ENCODE measurements at regions not wholly inside any gene's neighbourhood (a gene's known extent, or its start where the extent isn't known, plus 50 kb on each side); places are given as distances from the start of the nearest gene placed in this dataset.

DNA sequence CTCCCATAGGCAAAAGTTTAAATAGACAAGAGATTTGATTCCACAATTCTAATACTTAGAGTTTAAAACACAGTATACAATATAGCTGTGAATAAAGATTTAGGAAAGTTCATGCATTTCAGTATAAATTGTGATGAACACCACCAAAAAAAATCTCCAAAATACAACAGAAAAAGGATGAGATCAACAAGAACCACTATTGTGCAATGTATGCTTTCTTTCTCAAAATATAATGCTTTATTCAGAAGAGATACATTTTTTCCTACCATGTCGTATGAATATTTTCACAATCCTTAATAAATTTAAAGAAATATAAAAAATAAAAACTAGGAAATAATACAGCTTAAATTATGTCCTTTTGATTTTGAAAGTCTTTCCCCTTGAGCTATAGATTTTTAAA, 1309.2 kb downstream of the MRPL39 start:
- DNase-seq, result no peak

DNA sequence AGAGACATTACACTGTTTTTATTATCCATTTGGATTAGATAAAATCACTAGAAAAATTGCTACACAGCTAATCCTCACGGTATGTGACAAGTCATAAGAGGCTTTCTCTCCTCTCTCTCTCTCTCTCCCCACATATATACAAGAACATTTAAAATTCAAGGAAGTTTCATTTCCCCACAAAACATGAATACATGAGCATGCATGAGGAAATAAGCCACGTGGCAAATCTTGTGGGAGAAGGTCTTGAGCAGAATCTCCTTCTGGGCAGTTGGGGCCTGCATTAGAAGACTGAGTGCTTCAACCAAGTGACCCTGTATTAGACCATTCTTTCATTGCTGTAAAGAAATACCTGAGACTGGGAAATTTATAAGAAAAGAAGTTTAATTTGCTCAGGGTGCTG, 1313.1 kb downstream of the MRPL39 start:
- no peak for DNase-seq

DNA sequence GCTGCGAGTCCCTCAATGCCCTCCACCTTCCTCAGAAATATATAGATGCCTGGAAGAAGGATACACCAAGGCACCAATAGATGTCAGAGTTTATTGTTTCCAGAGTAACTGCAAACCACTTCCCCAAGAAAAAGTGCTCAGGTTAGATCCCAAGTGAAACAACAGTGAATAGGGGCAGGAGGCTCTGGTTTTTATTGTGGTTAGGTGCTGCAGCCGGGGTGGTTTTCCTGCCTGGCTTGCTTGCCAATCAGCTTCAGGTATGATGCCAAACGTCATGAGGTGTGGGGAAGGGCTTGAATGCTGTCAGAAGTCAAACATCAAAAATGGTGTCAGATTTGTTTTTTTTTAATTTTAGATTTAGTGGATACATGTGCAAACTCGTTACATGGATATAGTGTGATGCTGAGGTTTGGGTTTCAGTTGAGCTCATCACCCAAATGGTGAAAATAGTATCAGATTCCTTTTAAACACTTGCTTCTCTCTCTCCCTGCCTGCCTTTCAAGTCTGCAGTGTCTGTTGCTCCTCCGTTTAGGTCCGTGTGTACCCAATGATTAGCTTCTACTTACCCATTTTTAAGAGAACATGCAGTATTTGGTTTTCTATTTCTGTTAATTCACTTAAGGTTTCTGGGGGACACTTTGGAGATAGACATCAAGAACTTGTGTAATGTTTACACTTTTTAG, 1317.0 kb downstream of the MRPL39 start:
- DNase-seq, result no peak

DNA sequence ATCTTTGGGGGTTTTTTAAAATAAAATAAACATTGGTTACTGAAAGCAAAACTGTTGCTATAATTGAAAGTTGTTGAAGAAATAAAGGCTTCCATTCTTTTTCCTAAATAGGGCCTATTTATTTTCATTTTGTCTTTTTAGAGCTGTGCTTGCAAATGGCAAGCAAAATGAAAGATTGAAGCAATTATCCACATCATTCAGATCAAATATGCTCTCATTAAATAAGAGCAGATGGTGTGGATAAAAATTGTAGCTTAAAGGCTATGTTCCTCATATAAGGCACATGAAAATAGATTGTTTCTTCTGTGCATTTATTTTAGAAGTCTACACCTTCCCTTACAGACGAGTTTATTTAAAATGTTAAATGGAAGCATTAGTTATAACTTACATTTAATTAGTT, 1317.7 kb downstream of the MRPL39 start:
- no peak for DNase-seq

DNA sequence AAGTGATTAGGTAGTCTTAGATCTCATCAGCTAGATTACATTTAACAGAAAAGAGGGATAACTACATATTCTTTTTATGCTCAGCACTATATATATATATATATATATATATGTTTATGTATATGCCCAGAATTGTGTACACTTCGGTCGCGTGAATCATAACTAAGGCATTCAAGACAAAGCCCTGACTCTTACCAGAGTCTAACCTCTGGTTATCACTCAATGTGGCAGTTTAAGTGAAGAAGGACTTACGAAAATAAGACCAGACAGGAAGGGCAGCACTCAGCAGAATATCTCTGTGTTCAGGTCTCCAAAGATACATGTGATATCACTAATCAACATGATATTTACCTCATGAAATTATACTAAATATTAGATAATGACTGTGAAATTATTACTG, 1326.7 kb downstream of the MRPL39 start:
- no peak for DNase-seq

DNA sequence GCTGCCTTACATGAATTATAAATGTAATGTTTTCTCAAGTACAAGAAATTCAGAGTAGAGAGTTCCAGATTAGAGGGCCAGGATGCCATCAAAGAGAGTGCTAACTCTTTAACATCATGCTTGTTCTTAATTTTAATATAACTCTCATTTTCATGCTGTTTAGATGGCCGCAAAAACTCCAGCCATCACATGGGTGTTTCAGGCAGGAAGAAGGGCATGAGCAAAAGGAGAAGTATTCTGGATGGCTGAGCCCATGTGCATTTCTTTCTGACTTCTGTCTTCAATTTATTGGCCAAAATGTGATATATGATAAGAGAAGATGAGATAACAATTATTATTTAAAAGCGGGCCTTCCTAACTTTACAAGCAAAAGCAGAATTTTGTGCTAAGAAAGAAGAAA, 1328.6 kb downstream of the MRPL39 start:
- DNase-seq, result no peak

DNA sequence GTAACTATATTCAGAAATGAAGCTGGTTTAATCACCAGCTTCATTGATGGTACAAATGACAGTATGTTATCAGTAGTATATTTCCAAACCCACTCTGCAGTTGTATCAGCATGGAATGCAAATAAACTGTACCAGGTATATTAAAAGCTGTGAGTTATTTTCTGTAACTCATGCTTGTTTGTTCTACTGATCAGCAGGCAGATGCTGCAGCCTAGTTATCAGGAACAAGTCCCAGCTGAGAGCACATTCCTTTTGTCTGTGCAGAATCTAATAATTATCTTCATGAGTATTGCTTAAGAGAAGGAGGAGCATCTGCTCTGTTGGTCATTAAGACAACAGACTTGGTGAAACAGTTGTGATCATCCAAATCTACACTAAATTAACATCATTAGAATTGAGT, 1331.1 kb downstream of the MRPL39 start:
- DNase-seq, result no peak

DNA sequence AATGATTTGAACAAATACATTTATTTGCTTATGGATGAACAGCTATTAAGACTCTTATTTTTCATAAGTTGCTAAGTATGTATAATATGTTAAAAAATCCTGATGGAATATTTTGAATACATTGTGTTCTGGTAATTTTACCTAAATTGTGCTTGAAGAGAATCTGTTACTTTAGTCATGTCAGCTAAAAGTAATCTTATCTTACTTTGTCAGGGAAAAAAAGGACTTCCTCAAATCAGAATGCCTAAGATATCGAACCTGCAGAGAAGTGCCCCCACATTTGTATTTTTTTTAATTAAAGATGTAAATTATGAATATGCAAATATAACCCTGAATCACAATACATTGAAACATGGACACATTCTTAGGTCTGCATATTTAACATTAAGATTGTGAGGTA, 1331.7 kb downstream of the MRPL39 start:
- DNase-seq, result no peak

DNA sequence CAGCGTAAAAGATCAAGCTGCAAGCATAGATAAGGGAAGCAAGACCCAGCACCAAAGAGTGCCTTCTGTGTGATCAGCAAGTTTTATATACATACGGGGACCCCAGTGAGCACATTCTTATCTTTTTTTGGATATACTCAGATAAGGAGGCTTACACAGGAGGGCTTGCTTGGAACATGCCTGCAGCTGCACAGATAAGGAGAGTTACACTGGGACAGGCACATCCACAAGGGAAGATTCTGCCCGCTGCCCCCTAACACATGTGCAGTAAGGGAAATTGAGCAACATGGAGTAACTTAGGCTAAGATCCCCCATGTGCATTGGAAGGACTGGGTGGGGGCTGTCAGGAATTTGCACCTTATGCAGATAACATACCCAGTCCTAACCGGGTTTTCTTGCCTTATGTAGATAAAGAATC, 1334.8 kb downstream of the MRPL39 start:
- no peak for DNase-seq

DNA sequence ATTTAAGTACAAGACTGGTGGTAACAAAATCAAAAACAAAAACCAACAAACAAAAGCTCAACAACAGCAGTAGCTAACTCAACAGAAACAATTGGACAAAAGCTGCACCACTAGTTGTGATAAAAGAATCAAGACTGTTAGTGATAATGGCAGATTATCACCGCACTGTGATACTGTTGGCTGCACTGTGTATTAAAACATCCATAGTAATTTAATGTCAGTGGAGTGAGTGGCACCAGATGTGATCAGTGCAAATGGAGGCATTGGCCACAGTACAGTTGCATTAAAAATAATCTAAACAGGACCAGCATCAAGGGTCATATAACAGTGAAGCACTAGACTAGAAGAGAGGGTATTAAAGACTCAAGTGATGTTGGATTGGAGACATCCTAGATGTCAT, 1341.3 kb downstream of the MRPL39 start:
- no peak for DNase-seq

DNA sequence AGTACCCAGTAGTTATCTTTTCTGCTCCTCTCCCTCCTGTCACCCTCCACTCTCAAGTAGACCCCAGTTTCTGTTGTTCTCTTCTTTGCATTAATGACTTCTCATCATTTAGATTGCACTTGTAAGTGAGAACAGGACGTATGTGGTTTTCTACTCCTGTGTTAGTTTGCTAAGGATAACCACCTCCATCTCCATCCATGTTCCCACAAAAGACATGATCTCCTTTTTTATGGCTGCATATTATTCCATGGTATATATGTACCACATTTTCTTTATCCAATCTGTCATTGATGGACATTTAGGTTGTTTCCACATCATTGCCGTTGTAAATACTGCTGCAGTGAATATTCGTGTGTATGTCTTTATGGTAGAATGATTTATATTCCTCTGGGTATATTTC, 1346.5 kb downstream of the MRPL39 start:
- no peak for DNase-seq

DNA sequence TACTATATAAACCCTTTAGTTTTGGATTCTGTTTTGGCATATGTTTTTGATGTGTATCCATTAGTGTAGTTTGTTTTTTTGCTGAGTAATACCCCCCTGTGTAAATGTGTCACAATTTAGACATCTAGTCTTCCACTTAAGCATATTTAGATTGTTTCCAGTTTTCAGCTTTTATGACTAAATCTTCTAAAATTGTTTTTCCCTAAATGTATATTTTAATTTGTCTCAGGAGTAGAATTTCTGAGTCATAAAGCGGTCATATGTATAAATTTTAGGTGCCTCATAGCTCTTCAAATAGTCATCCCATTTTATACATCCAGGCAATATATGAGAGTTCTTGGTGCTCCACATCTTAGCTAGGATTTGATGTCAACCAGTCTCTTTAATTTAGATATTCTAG, 1348.0 kb downstream of the MRPL39 start:
- DNase-seq, result peak; percentile 27

DNA sequence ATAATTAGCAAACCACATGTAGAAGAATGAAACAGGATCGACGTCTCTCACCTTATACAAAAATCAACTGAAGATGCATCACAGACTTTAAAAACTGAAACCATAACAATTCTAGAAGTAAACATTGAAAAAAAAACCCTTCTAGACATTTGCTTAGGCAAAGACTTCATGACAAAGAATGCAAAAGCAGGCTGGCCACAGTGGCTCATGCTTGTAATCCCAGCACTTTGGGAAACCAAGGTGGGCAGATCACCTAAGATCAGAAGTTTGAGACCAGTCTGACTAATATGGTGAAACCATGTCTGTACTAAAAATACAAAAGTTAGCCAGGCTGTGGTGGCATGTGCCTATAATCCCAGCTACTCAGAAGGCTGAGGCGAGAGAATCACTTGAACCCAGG, 1351.7 kb downstream of the MRPL39 start:
- no peak for DNase-seq

DNA sequence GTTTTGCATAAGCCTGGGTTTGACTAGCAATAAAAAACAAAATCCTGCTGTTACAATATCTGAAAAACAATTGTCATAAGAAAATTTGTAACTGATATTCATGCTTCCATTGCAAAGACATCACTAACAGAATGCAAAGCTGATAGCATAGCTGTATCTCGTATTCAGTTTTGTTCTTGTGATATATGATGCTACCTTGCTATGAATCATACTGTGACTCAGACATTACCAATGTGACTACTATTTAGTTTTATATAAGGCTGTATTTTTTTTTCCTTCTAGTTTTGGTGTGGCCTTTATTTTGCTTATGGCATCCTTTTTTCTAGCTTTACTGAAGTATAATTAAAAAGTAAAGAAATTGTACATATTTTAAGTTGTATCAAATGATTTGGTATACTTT, 1381.8 kb downstream of the MRPL39 start:
- DNase-seq, result no peak

DNA sequence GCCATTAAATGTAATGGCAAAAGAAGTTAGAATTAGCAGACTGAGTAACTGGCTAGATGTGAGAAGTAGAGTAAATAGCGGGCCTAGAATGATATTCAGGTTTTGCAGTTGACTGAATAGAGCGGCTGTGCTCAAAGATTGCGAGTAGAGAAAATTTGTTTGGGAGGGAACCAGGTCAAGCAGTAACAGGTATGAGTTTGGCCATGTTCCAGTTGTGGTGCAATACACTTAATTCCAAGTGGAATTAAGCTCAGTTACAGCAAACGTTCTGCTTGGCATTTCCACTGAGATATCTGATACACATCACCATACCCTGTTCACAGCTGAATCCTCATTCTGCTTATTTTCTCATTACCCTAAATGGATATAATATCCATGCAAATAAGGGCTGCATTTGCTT, 1382.9 kb downstream of the MRPL39 start:
- DNase-seq, result no peak

DNA sequence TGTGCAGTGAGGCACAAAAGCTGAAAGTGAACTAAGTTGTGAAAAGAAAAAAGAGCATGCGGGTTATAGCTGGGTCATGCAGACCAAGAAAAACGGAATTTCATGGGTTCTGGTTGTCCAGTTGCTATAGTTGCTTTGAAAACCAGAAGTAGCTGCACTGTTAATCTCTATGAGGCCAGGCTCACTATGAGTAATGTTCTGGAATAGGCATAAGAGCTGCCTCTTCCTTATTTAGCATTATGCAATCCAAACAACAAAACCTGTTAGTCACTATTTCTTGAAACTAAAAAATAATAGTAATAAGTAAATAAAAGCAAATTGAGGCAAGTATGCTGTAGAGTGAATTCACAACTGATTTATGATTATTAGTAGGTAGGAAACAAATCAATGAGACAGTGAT, 1383.7 kb downstream of the MRPL39 start:
- DNase-seq, result no peak

DNA sequence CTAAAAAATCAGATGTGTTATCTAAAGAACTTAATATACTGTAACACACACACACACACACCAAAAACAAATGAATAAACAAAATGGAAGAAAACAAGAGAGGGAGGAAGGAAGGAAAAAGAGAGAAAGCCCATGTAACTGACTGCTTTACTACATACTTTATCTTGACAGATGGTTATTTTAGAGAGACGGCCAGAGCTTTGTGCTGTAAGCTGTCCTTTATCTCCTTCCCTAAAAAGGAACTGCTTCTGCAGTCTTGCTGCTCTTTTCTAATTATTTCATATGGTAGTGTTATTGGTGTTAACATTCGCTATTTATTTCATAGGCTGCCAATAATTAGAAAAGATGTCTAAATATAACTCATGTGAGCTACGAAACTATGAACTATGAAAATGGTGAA, 1384.6 kb downstream of the MRPL39 start:
- no peak for DNase-seq

DNA sequence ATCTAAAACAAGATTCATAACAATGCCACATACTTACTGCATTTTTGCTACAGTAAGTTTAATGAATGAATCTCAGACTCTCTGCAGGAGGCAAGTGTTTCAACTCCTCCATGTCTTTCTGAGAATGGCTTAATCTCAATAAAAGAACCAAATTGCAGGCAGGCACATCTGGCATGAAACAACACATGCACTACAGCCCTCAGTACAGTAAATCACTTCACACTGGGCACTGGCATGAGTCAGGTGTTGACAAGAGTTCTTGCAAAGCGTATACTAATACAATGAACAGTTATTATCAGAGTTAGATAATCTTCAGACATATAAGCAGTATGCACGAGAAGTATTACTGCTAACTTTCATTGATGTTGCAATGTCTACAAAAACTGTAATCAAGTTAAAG, 1386.8 kb downstream of the MRPL39 start:
- no peak for DNase-seq

DNA sequence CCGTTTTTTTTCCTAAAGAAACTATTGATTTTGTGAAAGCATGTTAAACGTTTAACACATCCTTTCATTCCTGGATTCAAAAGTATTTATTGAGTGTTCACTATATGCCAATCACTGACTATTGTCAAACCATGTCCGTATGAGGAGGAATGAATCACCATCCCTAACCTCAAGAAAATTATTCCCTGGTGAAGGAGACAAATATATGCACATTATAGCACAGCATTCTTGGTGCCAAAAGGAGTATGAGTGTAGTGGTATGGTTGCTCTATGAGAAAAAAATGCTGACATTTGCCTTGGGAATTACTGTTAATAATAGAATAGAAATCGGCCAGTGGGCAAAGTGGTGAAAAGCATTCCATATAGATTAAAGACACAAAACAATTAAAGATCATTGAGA, 1390.1 kb downstream of the MRPL39 start:
- DNase-seq, result no peak

DNA sequence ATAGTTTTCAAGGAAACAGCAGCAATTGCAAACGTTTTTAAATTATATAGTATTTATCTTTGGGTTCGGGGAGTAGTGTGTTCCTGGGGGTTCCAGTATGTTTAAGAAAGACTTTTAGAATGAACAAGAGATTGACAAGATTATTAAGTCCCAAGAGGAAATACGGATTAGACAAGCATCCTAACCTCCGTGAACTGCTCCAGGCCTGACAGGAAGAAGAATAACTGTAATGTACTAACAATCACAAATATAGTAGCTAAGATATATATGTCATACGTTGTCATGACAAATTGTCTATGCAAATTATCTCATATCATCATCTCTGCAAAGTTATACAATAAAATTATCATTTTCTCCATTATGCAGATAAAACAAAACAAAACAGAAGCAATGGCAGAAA, 1397.2 kb downstream of the MRPL39 start:
- DNase-seq, result no peak

DNA sequence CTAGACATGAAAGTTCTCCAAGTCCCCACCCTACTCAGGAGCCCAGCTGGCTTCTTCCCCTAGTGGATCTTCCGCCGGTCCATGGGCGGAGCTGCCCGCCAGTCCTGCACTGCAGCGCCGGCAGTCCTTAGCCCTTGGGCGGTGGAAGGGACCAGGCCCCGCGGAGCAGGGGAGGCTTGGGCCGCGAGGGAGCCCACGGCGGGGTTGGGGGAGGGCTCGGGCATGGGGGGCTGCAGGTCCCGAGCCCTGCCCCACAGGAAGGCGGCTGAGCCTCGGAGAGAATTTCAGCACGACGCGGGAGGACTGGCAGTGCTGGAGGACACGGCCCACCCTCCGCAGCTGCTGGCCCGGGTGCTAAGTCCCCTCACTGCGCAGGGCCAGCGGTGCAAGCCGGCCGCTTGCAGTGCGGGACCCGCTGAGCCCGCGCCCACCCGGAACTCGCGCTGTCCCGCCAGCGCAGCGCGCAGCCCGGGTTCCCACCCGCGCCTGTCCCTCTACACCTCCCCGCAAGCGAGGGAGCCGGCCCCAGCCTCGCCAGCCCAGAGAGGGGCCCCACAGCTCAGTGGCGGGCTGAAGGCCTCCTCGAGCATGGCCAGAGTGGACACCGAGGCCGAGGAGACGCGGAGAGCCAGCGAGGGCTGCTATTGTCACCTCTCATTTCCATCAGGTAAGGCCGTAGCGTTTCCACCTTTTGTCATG, 1398.6 kb downstream of the MRPL39 start:
- no peak for DNase-seq

DNA sequence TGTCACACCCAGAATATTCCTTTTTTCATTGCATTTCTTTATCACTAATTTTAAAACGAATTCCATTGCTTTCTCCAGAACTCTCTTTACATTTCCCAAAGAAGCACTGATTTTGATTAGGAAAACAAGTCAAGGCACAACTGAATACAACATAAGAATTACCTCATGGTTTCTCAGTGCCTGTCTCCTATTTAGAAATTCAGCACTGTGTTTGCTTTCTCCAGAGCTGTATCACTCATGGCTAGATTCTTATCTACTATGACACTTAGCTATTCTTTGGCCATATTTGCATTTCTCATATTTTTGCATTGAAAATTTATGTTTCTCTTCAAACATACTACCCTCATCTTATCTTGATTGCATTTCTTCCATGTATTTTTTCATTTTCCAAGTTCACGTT, 1402.0 kb downstream of the MRPL39 start:
- DNase-seq, result no peak

DNA sequence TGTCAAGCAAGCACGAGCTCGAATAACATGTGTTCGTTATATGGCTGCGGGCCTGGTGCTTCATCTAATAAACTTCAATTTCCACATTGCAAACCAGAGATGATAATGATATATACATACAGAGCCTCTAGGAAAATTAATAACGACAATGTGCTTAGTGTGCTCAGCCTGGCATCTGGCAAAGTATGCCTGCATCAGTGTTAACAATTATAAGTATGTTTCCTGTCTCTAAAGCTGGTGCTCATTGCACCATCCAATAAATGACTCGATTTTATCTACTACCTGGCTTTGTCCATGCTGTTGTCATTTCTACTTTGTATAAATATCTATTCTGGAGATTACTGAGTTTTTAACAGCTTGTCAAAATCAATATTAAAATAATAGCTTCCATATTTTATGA, 1402.6 kb downstream of the MRPL39 start:
- DNase-seq, result no peak

DNA sequence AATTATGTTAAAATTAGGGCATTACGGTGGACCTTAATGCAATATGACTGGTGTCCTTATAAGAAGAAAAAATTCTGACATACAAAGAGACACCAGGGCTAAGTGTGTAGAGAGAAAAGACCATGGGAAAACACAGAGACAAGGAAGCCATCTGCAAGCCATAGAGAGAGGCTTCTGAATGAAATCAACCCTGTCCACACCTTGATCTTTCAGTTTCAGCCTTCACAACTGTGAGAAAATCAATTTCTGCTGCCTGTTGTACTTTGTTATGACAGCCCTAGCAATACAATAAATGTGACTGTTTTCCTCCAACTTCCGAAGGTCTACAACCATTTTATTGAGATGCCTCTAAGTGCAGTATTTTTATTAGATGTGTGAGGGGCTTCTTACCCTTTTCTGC, 1407.2 kb downstream of the MRPL39 start:
- no peak for DNase-seq

DNA sequence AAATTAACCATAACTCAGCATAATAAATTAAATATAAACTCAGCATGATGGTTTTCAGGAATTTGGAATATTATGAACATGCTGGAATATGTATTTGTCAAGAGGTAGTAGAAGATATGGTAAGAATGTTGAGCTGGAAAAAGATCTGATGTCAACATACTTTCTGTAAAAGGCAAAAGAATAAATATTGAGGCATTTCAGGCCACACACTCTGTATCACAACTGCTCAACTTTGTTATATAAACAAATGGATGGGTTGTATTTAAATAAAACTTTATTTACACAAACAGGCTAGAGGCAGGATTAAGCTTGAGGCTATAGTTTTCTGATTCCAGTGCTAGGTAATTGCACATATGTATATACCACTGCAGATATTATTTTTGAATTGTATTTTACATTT, 1409.4 kb downstream of the MRPL39 start:
- no peak for DNase-seq

Measured in amniotic stem cell (primary cell).